A673 (cell line): ENCODE measurements at regions not wholly inside any gene's neighbourhood (a gene's known extent, or its start where the extent isn't known, plus 50 kb on each side); places are given as distances from the start of the nearest gene placed in this dataset.

Experiments used
- CTCF ChIP-seq: fragments of 300-800, 200-600 bp; sonication (generic); conservative IDR thresholded peaks from 2 replicates; pipeline ENCODE4 v1.5.1; 2017; ENCODE audit warnings: low read depth, mild to moderate bottlenecking, antibody characterized with exemption, low read length, moderate library complexity, mixed read lengths
- EZH2 ChIP-seq: fragments of 200-600 bp; sonication (generic); IDR thresholded peaks from 2 replicates; pipeline ENCODE4 v1.6.1; 2017; ENCODE audit warnings: borderline replicate concordance, low read depth, mild to moderate bottlenecking, mixed read lengths, antibody characterized with exemption, low read length; ENCODE audit not compliant: poor library complexity, severe bottlenecking

- TF ChIP-seq CTCF (no peak), EZH2 (no peak)
These were observed 905.5 kb upstream of the RAG2 start for GRCh38 chr11:37503411-37504059.
